ENCODE measurements at regions not wholly inside any gene's neighbourhood (a gene's known extent, or its start where the extent isn't known, plus 50 kb on each side); places are given as distances from the start of the nearest gene placed in this dataset.

DNA sequence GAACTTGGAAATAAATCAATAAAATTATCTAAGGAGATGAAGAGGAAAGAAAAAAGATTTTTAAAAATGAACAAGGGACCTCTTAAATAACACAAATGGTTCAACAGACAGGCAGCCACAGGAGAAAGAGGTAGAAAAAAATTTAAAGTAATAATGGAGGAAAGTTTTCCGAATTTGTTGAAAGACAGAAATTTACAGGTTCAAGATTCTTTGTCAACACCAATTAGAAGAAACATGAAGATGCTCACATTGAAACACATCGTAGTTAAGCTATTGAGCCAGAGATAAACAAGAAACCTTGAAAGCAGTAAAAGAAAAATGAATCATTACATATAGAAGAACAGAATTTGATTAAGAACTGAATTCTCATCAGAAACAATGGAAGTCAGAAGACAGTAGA is 68.7 kb upstream of the OSMR start (continued):
- no peak for TF ChIP-seq ZNF282 (IDR thresholded peaks at IDR 0.05; ENCODE audit: partially characterized antibody)
- TF ChIP-seq TBL1XR1 (IDR thresholded peaks at IDR 0.05; ENCODE audit: borderline replicate concordance, low read length, partially characterized antibody), result no peak
- TF ChIP-seq ZNF34 (CRISPR knock-in tag; IDR thresholded peaks at IDR 0.05; ENCODE audit: borderline replicate concordance), result no peak
- TF ChIP-seq TCF12 (IDR thresholded peaks at IDR 0.05), result no peak
- TF ChIP-seq TCF12 (CRISPR knock-in tag; IDR thresholded peaks at IDR 0.05), result no peak
- TF ChIP-seq CC2D1A (CRISPR knock-in tag; IDR thresholded peaks at IDR 0.05), result no peak
- no peak for TF ChIP-seq TCF7L2 (IDR thresholded peaks at IDR 0.05; ENCODE audit: low read depth, low read length)
- TF ChIP-seq, protein P1, sequence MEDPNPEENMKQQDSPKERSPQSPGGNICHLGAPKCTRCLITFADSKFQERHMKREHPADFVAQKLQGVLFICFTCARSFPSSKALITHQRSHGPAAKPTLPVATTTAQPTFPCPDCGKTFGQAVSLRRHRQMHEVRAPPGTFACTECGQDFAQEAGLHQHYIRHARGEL (CRISPR knock-in tag; IDR thresholded peaks at IDR 0.05), result no peak

DNA sequence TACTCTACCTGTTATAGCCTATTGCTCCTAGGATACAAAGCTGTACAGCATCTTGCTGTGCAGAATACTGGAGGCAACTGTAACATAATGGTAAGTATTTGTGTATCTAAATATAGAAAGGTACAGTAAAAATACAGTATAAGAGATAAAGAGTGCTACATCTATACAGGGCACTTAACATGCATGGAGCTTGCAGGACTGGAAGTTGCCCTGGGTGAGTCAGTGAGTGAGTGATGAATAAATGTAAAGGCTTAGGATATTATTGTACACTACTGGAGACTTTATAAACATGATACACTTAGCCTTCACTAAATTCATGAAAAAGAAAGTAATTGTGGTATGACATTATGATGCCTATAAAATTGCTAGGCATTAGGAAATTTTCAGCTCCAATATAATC is 65.5 kb upstream of the OSMR start:
- Histone ChIP-seq H3K27me3 (ENCODE audit: control insufficient read depth in 1 of 2, insufficient read depth in 2 of 2, low read length in 2 of 2) (no peaks in the 10 kb centered on the region; a peak in 1 of 5 replicates), H3K79me2 (ENCODE audit: insufficient read depth, low read length) (no peaks in the 10 kb centered on the region), H2AFZ (ENCODE audit: low read length) (no peak overlapping the region), H3K4me1 (ENCODE audit: insufficient read depth, low read length) (peaks cover 14% of the 10 kb centered on the region), H4K20me1 (ENCODE audit: insufficient read depth, low read length) (no peaks in the 10 kb centered on the region), H3K4me2 (ENCODE audit: low read depth, low read length) (no peak overlapping the region), H3K4me3 (replicated peaks in 1 of 3; ENCODE audit: insufficient read depth in 1 of 3, low read depth in 2 of 3, low read length in 3 of 3) (no peak overlapping the region), H3K27ac (ENCODE audit: extremely low read length, insufficient read depth, low read length) (no peak overlapping the region), H3K9ac (ENCODE audit: insufficient read depth, low read depth, low read length) (no peak overlapping the region), H3K9me3 (ENCODE audit: low read length) (no peaks in the 10 kb centered on the region), H3K36me3 (replicated peaks in 1 of 2; ENCODE audit: control insufficient read depth in 1 of 2, insufficient read depth in 2 of 2, low read length in 2 of 2) (no peaks in the 10 kb centered on the region)
- DNase-seq (ENCODE audit: low spot score), result no peak
- BruUV-seq (replicated peaks), result no TSS peak
- in situ Hi-C loops (cut with HindIII; ENCODE audit: extremely low pct_ligation_motif_present, low pct_unique_long_range_greater_than_20kb), result no loop called here
- ChIA-PET CTCF (ENCODE audit: low intra/inter-chr PET ratio, low total read pairs) (no interaction called here), POLR2A (no interaction called here)
- intact Hi-C loops (cut with micrococcal nuclease; ENCODE audit: unreplicated experiment), result no loop called here
- FAIRE-seq, result no peak
- no peak for ATAC-seq
- TF ChIP-seq CHD4 (IDR thresholded peaks at IDR 0.05; ENCODE audit: borderline replicate concordance, low read length), result no peak
- no peak for TF ChIP-seq ERF (CRISPR knock-in tag; IDR thresholded peaks at IDR 0.05)
- TF ChIP-seq GPN1 (CRISPR knock-in tag; IDR thresholded peaks at IDR 0.05; ENCODE audit: borderline replicate concordance), result no peak
- TF ChIP-seq AHR (CRISPR knock-in tag; IDR thresholded peaks at IDR 0.05), result no peak
- no peak for TF ChIP-seq BORCS8-MEF2B (CRISPR knock-in tag; IDR thresholded peaks at IDR 0.05)
- TF ChIP-seq, protein P2, sequence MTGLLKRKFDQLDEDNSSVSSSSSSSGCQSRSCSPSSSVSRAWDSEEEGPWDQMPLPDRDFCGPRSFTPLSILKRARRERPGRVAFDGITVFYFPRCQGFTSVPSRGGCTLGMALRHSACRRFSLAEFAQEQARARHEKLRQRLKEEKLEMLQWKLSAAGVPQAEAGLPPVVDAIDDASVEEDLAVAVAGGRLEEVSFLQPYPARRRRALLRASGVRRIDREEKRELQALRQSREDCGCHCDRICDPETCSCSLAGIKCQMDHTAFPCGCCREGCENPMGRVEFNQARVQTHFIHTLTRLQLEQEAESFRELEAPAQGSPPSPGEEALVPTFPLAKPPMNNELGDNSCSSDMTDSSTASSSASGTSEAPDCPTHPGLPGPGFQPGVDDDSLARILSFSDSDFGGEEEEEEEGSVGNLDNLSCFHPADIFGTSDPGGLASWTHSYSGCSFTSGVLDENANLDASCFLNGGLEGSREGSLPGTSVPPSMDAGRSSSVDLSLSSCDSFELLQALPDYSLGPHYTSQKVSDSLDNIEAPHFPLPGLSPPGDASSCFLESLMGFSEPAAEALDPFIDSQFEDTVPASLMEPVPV (CRISPR knock-in tag; IDR thresholded peaks at IDR 0.05), result no peak
- no peak for TF ChIP-seq GZF1 (CRISPR knock-in tag; IDR thresholded peaks at IDR 0.05)
- TF ChIP-seq ZZZ3 (CRISPR knock-in tag; IDR thresholded peaks at IDR 0.05; ENCODE audit: borderline replicate concordance), result no peak
- TF ChIP-seq ZNF605 (CRISPR knock-in tag; IDR thresholded peaks at IDR 0.05), result no peak
- TF ChIP-seq AGO1 (IDR thresholded peaks at IDR 0.05; ENCODE audit: low read depth, low read length, poor library complexity, severe bottlenecking), result no peak
- TF ChIP-seq SKI (IDR thresholded peaks at IDR 0.05; ENCODE audit: partially characterized antibody), result no peak
- TF ChIP-seq ZFAT (CRISPR knock-in tag; conservative IDR thresholded peaks at IDR 0.05), result no peak
- TF ChIP-seq RFXANK (CRISPR knock-in tag; IDR thresholded peaks at IDR 0.05), result no peak
- TF ChIP-seq, protein P3, sequence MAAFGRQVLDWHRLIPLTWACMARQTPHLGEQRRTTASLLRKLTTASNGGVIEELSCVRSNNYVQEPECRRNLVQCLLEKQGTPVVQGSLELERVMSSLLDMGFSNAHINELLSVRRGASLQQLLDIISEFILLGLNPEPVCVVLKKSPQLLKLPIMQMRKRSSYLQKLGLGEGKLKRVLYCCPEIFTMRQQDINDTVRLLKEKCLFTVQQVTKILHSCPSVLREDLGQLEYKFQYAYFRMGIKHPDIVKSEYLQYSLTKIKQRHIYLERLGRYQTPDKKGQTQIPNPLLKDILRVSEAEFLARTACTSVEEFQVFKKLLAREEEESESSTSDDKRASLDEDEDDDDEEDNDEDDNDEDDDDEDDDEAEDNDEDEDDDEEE (CRISPR knock-in tag; IDR thresholded peaks at IDR 0.05), result no peak
